HG03039 (cell line): ENCODE measurements at regions not wholly inside any gene's neighbourhood (a gene's known extent, or its start where the extent isn't known, plus 50 kb on each side); places are given as distances from the start of the nearest gene placed in this dataset.
A peak's percentile ranks its signal among the peaks of the same experiment; 100 is the strongest.

Experiments used
- ATAC-seq: cut with Tn5 transposase; IDR thresholded peaks from one replicate; pipeline ENCODE4 v1.9.1; 2021; ENCODE audit warnings: mild to moderate bottlenecking, moderate library complexity; ENCODE audit not compliant: unreplicated experiment

- no peak for ATAC-seq
Observed at GRCh38 chr1:108082738-108083562, 117.2 kb downstream of the SLC25A24 start.

- ATAC-seq = no peak
Observed at GRCh38 chr1:108082001-108082400, 117.0 kb upstream of the VAV3 start.

GRCh38 chr1:108080448-108080847, 115.5 kb upstream of the VAV3 start:
- ATAC-seq = no peak

GRCh38 chr1:108079440-108080025, 114.6 kb upstream of the VAV3 start:
- ATAC-seq = no peak

- ATAC-seq = no peak
Observed at GRCh38 chr1:108077991-108078390, 113.0 kb upstream of the VAV3 start.

- no peak for ATAC-seq
Observed at GRCh38 chr1:108075055-108075454, 110.1 kb upstream of the VAV3 start.

GRCh38 chr1:108072776-108073175, 107.8 kb upstream of the VAV3 start:
- ATAC-seq = no peak

GRCh38 chr1:108072212-108072611, 107.2 kb upstream of the VAV3 start:
- ATAC-seq = no peak

GRCh38 chr1:108071601-108072000, 106.6 kb upstream of the VAV3 start:
- peak; percentile 83 for ATAC-seq

- no peak for ATAC-seq
Observed at GRCh38 chr1:108070662-108071061, 105.7 kb upstream of the VAV3 start.

- ATAC-seq = no peak
Observed at GRCh38 chr1:108067884-108068540, 103.0 kb upstream of the VAV3 start.

GRCh38 chr1:108066808-108067207, 101.8 kb upstream of the VAV3 start:
- no peak for ATAC-seq

- ATAC-seq = no peak
Observed at GRCh38 chr1:108064255-108064654, 99.3 kb upstream of the VAV3 start.

GRCh38 chr1:108063703-108064102, 98.7 kb upstream of the VAV3 start:
- no peak for ATAC-seq

- ATAC-seq = no peak
Observed at GRCh38 chr1:108059945-108060344, 95.0 kb upstream of the VAV3 start.

GRCh38 chr1:108057541-108057940, 92.6 kb upstream of the VAV3 start:
- ATAC-seq = no peak

- no peak for ATAC-seq
Observed at GRCh38 chr1:108056436-108056990, 91.5 kb upstream of the VAV3 start.

- ATAC-seq = no peak
Observed at GRCh38 chr1:108055387-108055786, 90.4 kb upstream of the VAV3 start.

- no peak for ATAC-seq
Observed at GRCh38 chr1:108054396-108054795, 89.4 kb upstream of the VAV3 start.

GRCh38 chr1:108053270-108054013, 88.5 kb upstream of the VAV3 start:
- ATAC-seq = no peak
